HG02943 (cell line): ENCODE measurements at regions not wholly inside any gene's neighbourhood (a gene's known extent, or its start where the extent isn't known, plus 50 kb on each side); places are given as distances from the start of the nearest gene placed in this dataset.

Experiments
- ATAC-seq: cut with Tn5 transposase; IDR thresholded peaks from one replicate; pipeline ENCODE4 v1.9.1; 2021; ENCODE audit warnings: mild to moderate bottlenecking, low read depth, moderate library complexity; ENCODE audit not compliant: unreplicated experiment

GRCh38 chr6:98769546-98769945 lies 64.8 kb upstream of the POU3F2 start:
- ATAC-seq = peak; percentile 69

GRCh38 chr6:98775205-98775604 lies 59.2 kb upstream of the POU3F2 start:
- ATAC-seq = no peak

- peak; percentile 99 for ATAC-seq
These were observed 56.6 kb upstream of the POU3F2 start for GRCh38 chr6:98777762-98778161.

GRCh38 chr6:98779618-98780017 lies 54.8 kb upstream of the POU3F2 start:
- ATAC-seq = no peak

- ATAC-seq = no peak
These were observed 51.6 kb upstream of the POU3F2 start for GRCh38 chr6:98782772-98783171.

GRCh38 chr6:98783578-98783977 lies 50.8 kb upstream of the POU3F2 start:
- no peak for ATAC-seq
